GM12878 (cell line): ENCODE measurements at regions not wholly inside any gene's neighbourhood (a gene's known extent, or its start where the extent isn't known, plus 50 kb on each side); places are given as distances from the start of the nearest gene placed in this dataset.
A peak's percentile ranks its signal among the peaks of the same experiment; 100 is the strongest.

ENCODE experiments used
- ATAC-seq: fragments of 200-7000 bp; cut with Tn5 transposase; 3 replicates; pipeline ENCODE4 v1.9.1; 2020; ENCODE audit warnings: mild to moderate bottlenecking, moderate library complexity
- BruUV-seq: library from RNA; stranded (reverse); fragments of 400-500 nt; replicated peaks from 2 replicates; lab custom pipeline; 2021; lab: Mats Ljungman, UMichigan
- CTCF ChIA-PET: fragments of 300-600 bp; sonication (Branson Sonifier 250); formaldehyde crosslinking; extraction: SDS; loops from one replicate; lab custom pipeline; 2021; ENCODE audit warnings: inconsistent platforms; lab: Yijun Ruan, JAX
- POLR2A ChIA-PET: fragments of 350-600 bp; formaldehyde crosslinking; extraction: SDS; loops from one replicate; lab custom pipeline; 2021; ENCODE audit warnings: inconsistent platforms; lab: Charles Lee
- RAD21 ChIA-PET: fragments of 300-600 bp; sonication (Branson Sonifier 250); formaldehyde crosslinking; loops from one replicate; lab custom pipeline; 2023; ENCODE audit warnings: antibody characterized with exemption; ENCODE audit not compliant: unreplicated experiment; lab: Charles Lee
- SMC1A ChIA-PET: fragments of 300-600 bp; sonication (Branson Sonifier 250); formaldehyde crosslinking; loops from one replicate; lab custom pipeline; 2023; ENCODE audit not compliant: unreplicated experiment, uncharacterized antibody; lab: Charles Lee
- DNase-seq: peaks from one replicate; pipeline ENCODE4 v3.0.0-alpha.2; 2011; ENCODE audit warnings: low read depth, low spot score
- FAIRE-seq: peaks from 3 replicates; lab custom pipeline; 2011; peaks lifted over from hg19 to GRCh38; lab: Jason Lieb, UNC
- H2AFZ ChIP-seq: 2 replicates; pipeline ENCODE4 v1.6.0; 2011; ENCODE audit warnings: low read depth, low read length, control low read depth; ENCODE audit not compliant: control insufficient read depth
- H3K27ac ChIP-seq: 2 replicates; pipeline ENCODE4 v1.5.1; 2011; ENCODE audit warnings: control low read depth; ENCODE audit not compliant: control insufficient read depth, insufficient read depth
- H3K27me3 ChIP-seq, 2 experiments: replicated peaks in 1 of 2; 2 replicates each; pipeline versions ENCODE4 v1.6.0 to v1.6.1; 2011; ENCODE audit warnings: low read length in 1 of 2; ENCODE audit not compliant: control insufficient read depth in 2 of 2, insufficient read depth in 2 of 2
- H3K36me3 ChIP-seq, 2 experiments: 2 replicates each; pipeline ENCODE4 v1.5.1; 2011; ENCODE audit warnings: low read length in 1 of 2; ENCODE audit not compliant: control insufficient read depth in 2 of 2, insufficient read depth in 2 of 2
- H3K4me1 ChIP-seq: 2 replicates; pipeline ENCODE4 v1.6.1; 2011; ENCODE audit warnings: mild to moderate bottlenecking, low read length, moderate library complexity, mixed read lengths; ENCODE audit not compliant: control insufficient read depth, insufficient read depth
- H3K4me2 ChIP-seq: 2 replicates; pipeline ENCODE4 v1.6.0; 2011; ENCODE audit warnings: control low read depth; ENCODE audit not compliant: control insufficient read depth, insufficient read depth
- H3K4me3 ChIP-seq: fragments of 200-600 bp; sonication (generic); 2 replicates; pipeline ENCODE4 v1.5.1; 2016
- H3K79me2 ChIP-seq: 2 replicates; pipeline ENCODE4 v1.6.0; 2011; ENCODE audit warnings: low read length; ENCODE audit not compliant: control insufficient read depth, insufficient read depth
- H3K9ac ChIP-seq: 2 replicates; pipeline ENCODE4 v1.8.0; 2011; ENCODE audit warnings: low read length, control low read depth, mixed read lengths; ENCODE audit not compliant: control insufficient read depth, insufficient read depth
- H3K9me3 ChIP-seq: replicated peaks from 3 replicates; pipeline ENCODE4 v1.5.1; 2011; ENCODE audit warnings: mild to moderate bottlenecking, low read length; ENCODE audit not compliant: control insufficient read depth, insufficient read depth
- H4K20me1 ChIP-seq: 2 replicates; pipeline ENCODE4 v1.6.0; 2011; ENCODE audit not compliant: control insufficient read depth, insufficient read depth
- CTCF ChIP-seq, 3 experiments: IDR thresholded peaks in 2 of 3; conservative IDR thresholded peaks in 1 of 3; 2 replicates each; pipeline ENCODE4 v1.5.1; 2011; ENCODE audit warnings: low read depth in 3 of 3, low read length in 3 of 3, mild to moderate bottlenecking in 3 of 3, control low read depth in 2 of 3, moderate library complexity in 2 of 3, inconsistent platforms in 1 of 3, mixed read lengths in 1 of 3; ENCODE audit not compliant: control insufficient read depth in 2 of 3, insufficient read depth in 1 of 3; ENCODE audit errors: extremely low read depth in 1 of 3
- EZH2 ChIP-seq: IDR thresholded peaks from 2 replicates; pipeline ENCODE4 v1.6.1; 2012; ENCODE audit warnings: low read depth, mild to moderate bottlenecking, control low read depth, inconsistent platforms, low read length, borderline replicate concordance; ENCODE audit not compliant: control insufficient read depth
- HDAC6 ChIP-seq: fragments of 200-600 bp; sonication (generic); IDR thresholded peaks from one replicate; pipeline ENCODE4 v1.8.0; 2017; ENCODE audit warnings: antibody characterized with exemption; ENCODE audit not compliant: unreplicated experiment
- RB1 ChIP-seq: fragments of 450-650 bp; formaldehyde crosslinking; IDR thresholded peaks from 2 replicates; pipeline ENCODE4 v1.6.1; 2017; ENCODE audit warnings: mild to moderate bottlenecking, borderline replicate concordance
- SPI1 ChIP-seq: IDR thresholded peaks from 2 replicates; pipeline ENCODE4 v1.6.1; 2011; ENCODE audit warnings: low read depth, mild to moderate bottlenecking, low read length, moderate library complexity, borderline replicate concordance; ENCODE audit not compliant: insufficient read depth
- ZNF274 ChIP-seq: IDR thresholded peaks from one replicate; pipeline ENCODE4 v1.8.0; 2011; ENCODE audit not compliant: insufficient read length, insufficient read depth
- WGBS: methylation state at CpG from one replicate; pipeline ENCODE4 v1.1.6; 2016; ENCODE audit warnings: low lambda C conversion rate; ENCODE audit not compliant: insufficient replicate concordance, insufficient coverage; ENCODE audit errors: missing lambda C conversion rate; 5-methylcytosine and 5-hydroxymethylcytosine counted together
- in situ Hi-C: fragments of 300-500 bp; cut with MboI; formaldehyde crosslinking; loops from 9 replicates; pipeline ENCODE4 v1.14.3; 2018; ENCODE audit warnings: mixed read lengths
- intact Hi-C: fragments of 100-400 bp; cut with micrococcal nuclease; formaldehyde crosslinking; loops from one replicate; pipeline ENCODE4 v1.14.2; 2022; ENCODE audit not compliant: unreplicated experiment

GRCh38 chr7:39838326-39838725 is 111.7 kb upstream of the CDK13 start:
- Histone ChIP-seq H3K9ac (no peak overlapping the region), H3K9me3 (no peaks in the 10 kb centered on the region), H3K27me3 (no peaks in the 10 kb centered on the region; a peak in 2 of 4 replicates), H3K79me2 (no peaks in the 10 kb centered on the region), H3K27ac (no peak overlapping the region), H3K36me3 (no peaks in the 10 kb centered on the region), H2AFZ (no peak overlapping the region), H3K4me1 (no peaks in the 10 kb centered on the region), H4K20me1 (no peaks in the 10 kb centered on the region; the same call in 1 of the 2 replicates), H3K4me2 (no peak overlapping the region), H3K4me3 (no peak overlapping the region)
- ATAC-seq (no peak), DNase-seq (no peak), FAIRE-seq (no peak)
- ChIA-PET CTCF (no interaction called here), POLR2A (no interaction called here), SMC1A (no interaction called here), RAD21 (no interaction called here)
- intact Hi-C loops (no loop called here), in situ Hi-C loops (no loop called here)
- WGBS: 0% methylated on average over 2 of the region's 3 CpGs
- BruUV-seq: no TSS peak
- TF ChIP-seq SPI1 (peak; percentile 65; the same call in 1 of the 2 replicates), HDAC6 (no peak)

- ChIA-PET RAD21 (no interaction called here), POLR2A (no interaction called here), SMC1A (no interaction called here), CTCF (no interaction called here)
- no peaks in the 10 kb centered on the region for H3K36me3 ChIP-seq
- no peaks in the 10 kb centered on the region for H3K79me2 ChIP-seq
- no TSS peak for BruUV-seq
- H4K20me1 ChIP-seq: no peaks in the 10 kb centered on the region
- ATAC-seq (no peak), DNase-seq (no peak), FAIRE-seq (no peak)
- in situ Hi-C loops: no loop called here
- TF ChIP-seq CTCF (IDR thresholded peaks at IDR 0.05 in 2 of 3, conservative IDR thresholded peaks at IDR 0.05 in 1 of 3; ENCODE audit: control insufficient read depth in 2 of 3, extremely low read depth in 1 of 3, insufficient read depth in 1 of 3, low read depth in 3 of 3, low read length in 3 of 3): no peak
- TF ChIP-seq EZH2: no peak
- TF ChIP-seq RB1: no peak
- no peak for TF ChIP-seq ZNF274
- no peaks in the 10 kb centered on the region; a peak in 3 of 4 replicates for H3K27me3 ChIP-seq
- H2AFZ ChIP-seq: no peak overlapping the region
- WGBS: 41% methylated on average over 2 of the region's 2 CpGs
- no peak overlapping the region for H3K4me2 ChIP-seq
- no peaks in the 10 kb centered on the region for H3K9me3 ChIP-seq
- H3K4me3 ChIP-seq: no peak overlapping the region
- no peak overlapping the region for H3K9ac ChIP-seq
- H3K27ac ChIP-seq: no peak overlapping the region
- intact Hi-C loops: no loop called here
- no peaks in the 10 kb centered on the region for H3K4me1 ChIP-seq
These were observed 105.0 kb upstream of the CDK13 start for GRCh38 chr7:39845006-39845405.
